Astrocyte (in vitro differentiated cells and primary cell): ENCODE measurements at regions not wholly inside any gene's neighbourhood (a gene's known extent, or its start where the extent isn't known, plus 50 kb on each side); places are given as distances from the start of the nearest gene placed in this dataset.
"Not testable (repeated sequence)": the region's sequence is repeated elsewhere in the genome, so short reads cannot be mapped to it uniquely, and the experiment has no call there.

Experiments
- EZH2 ChIP-seq: IDR thresholded peaks from 2 replicates; pipeline ENCODE4 v1.6.1; 2012; ENCODE audit warnings: mild to moderate bottlenecking, low read length, inconsistent platforms; ENCODE audit not compliant: insufficient read depth
- TF ChIP-seq, protein P1 (sequence below): IDR thresholded peaks from 2 replicates; pipeline ENCODE4 v1.5.1; 2011; ENCODE audit warnings: low read depth, mild to moderate bottlenecking, inconsistent platforms, low read length, moderate library complexity; ENCODE audit not compliant: insufficient read depth

DNA sequence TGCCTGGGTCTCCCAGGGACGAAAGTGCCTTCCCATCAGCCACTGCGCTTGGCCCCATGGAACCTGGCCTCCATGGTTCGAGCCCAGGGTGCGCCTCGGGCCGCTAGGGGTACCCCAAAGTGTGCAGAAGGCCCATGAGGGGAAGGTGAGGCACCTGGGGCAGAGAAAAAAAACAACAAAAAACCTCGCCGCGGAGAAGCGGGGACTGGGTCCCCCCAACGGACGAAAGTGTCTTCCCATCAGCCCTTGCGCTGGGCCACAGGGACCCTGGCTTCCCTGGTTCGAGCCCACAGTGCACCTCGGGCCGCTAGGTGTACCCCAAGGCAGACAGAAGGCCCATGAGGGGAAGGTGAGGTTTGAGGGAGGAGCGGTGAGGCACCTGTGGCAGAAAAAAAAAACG is 755.3 kb downstream of the SPATA31A1 start:
- TF ChIP-seq, protein P1, sequence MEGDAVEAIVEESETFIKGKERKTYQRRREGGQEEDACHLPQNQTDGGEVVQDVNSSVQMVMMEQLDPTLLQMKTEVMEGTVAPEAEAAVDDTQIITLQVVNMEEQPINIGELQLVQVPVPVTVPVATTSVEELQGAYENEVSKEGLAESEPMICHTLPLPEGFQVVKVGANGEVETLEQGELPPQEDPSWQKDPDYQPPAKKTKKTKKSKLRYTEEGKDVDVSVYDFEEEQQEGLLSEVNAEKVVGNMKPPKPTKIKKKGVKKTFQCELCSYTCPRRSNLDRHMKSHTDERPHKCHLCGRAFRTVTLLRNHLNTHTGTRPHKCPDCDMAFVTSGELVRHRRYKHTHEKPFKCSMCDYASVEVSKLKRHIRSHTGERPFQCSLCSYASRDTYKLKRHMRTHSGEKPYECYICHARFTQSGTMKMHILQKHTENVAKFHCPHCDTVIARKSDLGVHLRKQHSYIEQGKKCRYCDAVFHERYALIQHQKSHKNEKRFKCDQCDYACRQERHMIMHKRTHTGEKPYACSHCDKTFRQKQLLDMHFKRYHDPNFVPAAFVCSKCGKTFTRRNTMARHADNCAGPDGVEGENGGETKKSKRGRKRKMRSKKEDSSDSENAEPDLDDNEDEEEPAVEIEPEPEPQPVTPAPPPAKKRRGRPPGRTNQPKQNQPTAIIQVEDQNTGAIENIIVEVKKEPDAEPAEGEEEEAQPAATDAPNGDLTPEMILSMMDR, result not testable (repeated sequence)
- not testable (repeated sequence) for TF ChIP-seq EZH2
